HG03558 (cell line): ENCODE measurements at regions not wholly inside any gene's neighbourhood (a gene's known extent, or its start where the extent isn't known, plus 50 kb on each side); places are given as distances from the start of the nearest gene placed in this dataset.
"Not testable (repeated sequence)": the region's sequence is repeated elsewhere in the genome, so short reads cannot be mapped to it uniquely, and the experiment has no call there.

Experiments used
- ATAC-seq: cut with Tn5 transposase; IDR thresholded peaks from one replicate; pipeline ENCODE4 v1.9.1; 2021; ENCODE audit warnings: moderate number of reproducible peaks; ENCODE audit not compliant: unreplicated experiment; ENCODE audit errors: extremely low read depth

- ATAC-seq = no peak
Measured at GRCh38 chr16:79970551-79971236, 370.2 kb upstream of the MAF start.

- ATAC-seq = no peak
Measured at GRCh38 chr16:79970087-79970486, 369.6 kb upstream of the MAF start.

GRCh38 chr16:79969458-79969857 is 368.9 kb upstream of the MAF start:
- no peak for ATAC-seq

GRCh38 chr16:79966226-79966625 is 365.7 kb upstream of the MAF start:
- ATAC-seq = no peak

- ATAC-seq = no peak
Measured at GRCh38 chr16:79965718-79966117, 365.2 kb upstream of the MAF start.

GRCh38 chr16:79964104-79964503 is 363.6 kb upstream of the MAF start:
- ATAC-seq = no peak

GRCh38 chr16:79962962-79963361 is 362.4 kb upstream of the MAF start:
- ATAC-seq = no peak

GRCh38 chr16:79959226-79959625 is 358.7 kb upstream of the MAF start:
- ATAC-seq = no peak

- no peak for ATAC-seq
Measured at GRCh38 chr16:79954921-79955705, 354.6 kb upstream of the MAF start.

GRCh38 chr16:79950932-79951719 is 350.6 kb upstream of the MAF start:
- ATAC-seq = no peak

- ATAC-seq = no peak
Measured at GRCh38 chr16:79949417-79949816, 348.9 kb upstream of the MAF start.

GRCh38 chr16:79947771-79948170 is 347.2 kb upstream of the MAF start:
- no peak for ATAC-seq

GRCh38 chr16:79946252-79946651 is 345.7 kb upstream of the MAF start:
- ATAC-seq = no peak

- ATAC-seq = no peak
Measured at GRCh38 chr16:79943736-79944135, 343.2 kb upstream of the MAF start.

- no peak for ATAC-seq
Measured at GRCh38 chr16:79938575-79938974, 338.0 kb upstream of the MAF start.

GRCh38 chr16:79937671-79938070 is 337.1 kb upstream of the MAF start:
- ATAC-seq = not testable (repeated sequence)

GRCh38 chr16:79933603-79934002 is 333.1 kb upstream of the MAF start:
- no peak for ATAC-seq

GRCh38 chr16:79932572-79932971 is 332.0 kb upstream of the MAF start:
- no peak for ATAC-seq

GRCh38 chr16:79931721-79932120 is 331.2 kb upstream of the MAF start:
- no peak for ATAC-seq

- ATAC-seq = no peak
Measured at GRCh38 chr16:79929260-79929965, 328.9 kb upstream of the MAF start.
